ENCODE measurements at regions not wholly inside any gene's neighbourhood (a gene's known extent, or its start where the extent isn't known, plus 50 kb on each side); places are given as distances from the start of the nearest gene placed in this dataset.

- DNase-seq (ENCODE audit: low read depth) = no peak
Measured at GRCh38 chr10:78393094-78393493, 359.4 kb downstream of the RPS24 start.

- DNase-seq (ENCODE audit: low read depth) = no peak
Measured at GRCh38 chr10:78394047-78394446, 360.4 kb downstream of the RPS24 start.

DNA sequence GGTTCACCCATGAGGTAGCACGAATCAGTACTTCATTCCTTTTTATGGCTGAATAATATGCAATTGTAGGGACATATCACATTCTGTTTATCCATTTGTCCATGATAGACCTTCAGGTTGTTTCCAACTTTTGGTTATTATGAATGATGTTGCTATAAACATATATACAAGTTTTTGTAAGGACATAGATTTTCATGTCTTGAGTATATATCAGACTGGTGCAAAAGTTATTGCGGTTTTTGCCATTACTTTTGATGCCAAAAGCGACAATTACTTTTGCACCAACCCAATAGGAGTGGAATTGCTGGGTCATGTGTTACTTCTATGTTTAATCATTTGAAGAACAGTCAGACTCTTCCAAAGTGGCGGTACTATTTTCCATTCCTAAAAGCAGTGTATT, 361.5 kb downstream of the RPS24 start:
- DNase-seq (ENCODE audit: low read depth) = no peak

GRCh38 chr10:78396754-78397153, 363.1 kb downstream of the RPS24 start:
- DNase-seq (ENCODE audit: low read depth) = no peak

- DNase-seq (ENCODE audit: low read depth) = no peak
Measured at GRCh38 chr10:78397786-78398185, 364.1 kb downstream of the RPS24 start.

DNA sequence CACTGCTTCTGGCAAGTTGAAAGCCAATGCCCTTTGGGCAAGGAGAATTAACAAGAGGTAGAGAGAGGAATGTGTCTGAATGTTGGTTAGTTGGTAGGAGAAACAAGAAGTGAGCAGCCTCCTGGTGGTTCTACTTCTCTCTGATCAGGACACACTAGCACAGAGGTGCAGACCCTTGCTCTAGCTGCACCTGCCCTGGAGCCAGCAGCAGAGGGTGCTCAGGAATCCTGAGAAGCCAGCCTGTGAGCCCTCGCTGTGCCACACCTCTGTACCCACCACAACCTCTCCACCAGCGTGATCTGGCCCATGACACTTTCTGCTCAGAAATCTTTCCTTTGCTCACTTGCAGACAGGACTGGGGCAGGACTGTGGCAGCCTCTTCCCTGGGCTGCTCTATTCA, 364.7 kb downstream of the RPS24 start:
- no peak for DNase-seq (ENCODE audit: low read depth)

DNA sequence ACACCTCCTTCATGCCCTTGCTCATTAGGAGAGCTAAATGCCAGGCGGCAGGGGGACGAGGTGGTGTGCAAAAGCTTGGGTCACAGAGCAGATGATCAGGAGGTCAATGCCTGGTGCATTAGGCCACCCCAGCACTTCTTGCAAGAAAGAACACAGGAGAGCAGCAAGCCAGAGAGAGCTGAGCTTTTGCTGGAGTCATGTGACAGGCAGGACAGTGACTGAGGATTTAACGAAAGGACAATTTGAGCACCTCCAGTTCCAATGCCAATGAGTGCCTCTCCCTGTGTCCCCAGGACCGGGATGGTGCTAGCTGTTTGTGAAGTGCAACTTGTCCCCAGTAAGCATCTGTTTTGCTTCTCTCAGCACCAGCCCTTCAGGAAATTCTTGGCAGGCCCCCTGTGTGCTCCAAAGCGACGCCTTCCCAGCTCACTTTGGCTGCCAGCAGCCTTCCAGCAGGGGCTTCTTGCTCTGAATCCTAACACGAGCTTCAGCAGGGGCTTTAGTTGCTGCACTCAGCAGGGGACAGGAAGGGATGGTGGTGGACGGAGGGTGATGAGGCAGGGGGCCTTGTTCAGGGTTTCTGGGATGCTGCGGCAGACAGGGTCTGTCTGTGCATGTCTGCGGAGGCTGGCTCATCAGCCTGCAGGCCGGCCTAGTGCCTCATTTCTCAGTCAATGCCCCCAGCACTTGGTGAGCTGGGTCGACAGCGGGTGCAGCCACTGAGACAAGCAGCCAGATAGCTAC, 368.1 kb downstream of the RPS24 start:
- no peak for DNase-seq (ENCODE audit: low read depth)

DNA sequence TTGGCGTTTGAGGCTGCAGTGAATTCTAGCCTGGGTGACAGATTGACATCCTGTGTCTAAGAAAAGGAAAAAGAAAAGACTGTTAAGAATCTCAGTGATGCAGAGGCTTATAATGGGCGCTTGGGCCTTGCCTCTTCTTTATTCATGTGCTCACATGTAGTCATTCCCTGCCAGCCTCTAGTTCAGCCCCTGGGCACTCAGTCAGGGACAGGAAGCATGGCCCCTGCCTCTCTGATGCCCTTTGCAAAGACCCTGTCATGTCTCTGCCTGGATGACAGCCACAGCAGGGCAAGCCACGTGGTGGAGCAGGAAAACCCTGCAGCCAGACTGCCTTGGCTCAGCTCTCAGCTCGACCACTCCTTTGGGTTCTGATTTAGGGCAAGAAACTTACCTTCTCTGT, 368.9 kb downstream of the RPS24 start:
- DNase-seq (ENCODE audit: low read depth) = no peak

DNA sequence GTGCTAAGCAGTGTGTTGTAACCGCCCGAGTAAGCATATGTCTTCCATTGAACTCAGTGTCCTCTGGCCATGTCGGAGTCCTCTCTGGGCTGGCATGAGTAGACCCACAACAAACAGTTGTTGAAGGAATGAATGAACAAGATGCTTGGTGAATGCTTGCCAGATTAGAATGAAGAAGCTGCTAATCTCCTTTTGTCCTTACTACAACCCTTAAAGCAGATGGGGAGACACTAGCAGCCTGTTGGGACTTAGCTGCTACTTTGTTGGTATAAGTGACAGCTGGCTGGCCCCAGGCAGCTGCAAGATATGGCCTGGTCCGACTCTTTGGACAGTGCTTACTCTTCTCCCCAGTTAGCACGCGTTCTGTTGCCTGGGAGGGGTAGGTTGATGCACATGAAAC, 370.1 kb downstream of the RPS24 start:
- DNase-seq (ENCODE audit: low read depth) = no peak

GRCh38 chr10:78404296-78404695, 370.6 kb downstream of the RPS24 start:
- DNase-seq (ENCODE audit: low read depth) = no peak

GRCh38 chr10:78405231-78405630, 371.6 kb downstream of the RPS24 start:
- no peak for DNase-seq (ENCODE audit: low read depth)

GRCh38 chr10:78405736-78406135, 372.1 kb downstream of the RPS24 start:
- DNase-seq (ENCODE audit: low read depth) = no peak

DNA sequence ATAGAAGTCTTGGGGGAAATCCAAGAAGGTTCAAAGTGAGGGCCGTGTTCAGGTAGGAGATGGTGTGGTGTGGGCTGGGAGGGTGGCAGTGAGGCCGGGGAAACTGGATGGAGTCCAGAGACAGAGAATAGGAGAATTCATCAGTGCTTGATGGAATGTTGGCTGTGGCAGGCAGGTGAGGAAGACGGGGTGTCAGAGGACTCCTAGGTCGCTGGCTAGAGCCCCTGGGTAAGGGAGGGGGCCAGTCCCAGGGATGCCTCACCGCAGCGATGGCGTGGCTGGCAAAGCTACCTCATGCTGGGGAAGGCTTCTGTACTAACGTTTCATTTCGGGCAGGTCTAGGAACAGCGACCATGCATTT, 373.0 kb downstream of the RPS24 start:
- no peak for DNase-seq (ENCODE audit: low read depth)

- peak; percentile 83 for DNase-seq (ENCODE audit: low read depth)
Measured at GRCh38 chr10:78407009-78407711, 373.5 kb downstream of the RPS24 start.

DNA sequence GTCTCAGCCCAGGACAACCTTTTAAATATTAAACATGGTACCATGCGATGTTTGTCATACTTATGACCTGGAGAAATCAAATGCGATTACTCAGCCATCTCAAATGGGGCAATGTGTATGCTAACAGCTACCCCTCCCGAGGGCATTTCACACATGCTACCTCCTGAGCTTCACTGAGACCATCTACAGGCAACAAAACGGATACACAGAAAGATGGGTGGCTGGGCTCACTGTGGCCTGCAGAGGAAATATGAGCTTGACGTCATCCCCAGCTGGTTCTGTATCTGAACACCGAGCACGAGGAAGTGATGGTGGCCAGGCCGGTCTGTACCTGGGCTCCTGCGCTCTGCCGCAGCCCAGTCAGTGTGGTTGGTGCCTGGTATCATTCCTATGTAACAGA, 374.3 kb downstream of the RPS24 start:
- peak; percentile 26 for DNase-seq (ENCODE audit: low read depth)

GRCh38 chr10:78408671-78409472, 375.2 kb downstream of the RPS24 start:
- peak; percentile 27 for DNase-seq (ENCODE audit: low read depth)

GRCh38 chr10:78410046-78410965, 376.6 kb downstream of the RPS24 start:
- no peak for DNase-seq (ENCODE audit: low read depth)

DNA sequence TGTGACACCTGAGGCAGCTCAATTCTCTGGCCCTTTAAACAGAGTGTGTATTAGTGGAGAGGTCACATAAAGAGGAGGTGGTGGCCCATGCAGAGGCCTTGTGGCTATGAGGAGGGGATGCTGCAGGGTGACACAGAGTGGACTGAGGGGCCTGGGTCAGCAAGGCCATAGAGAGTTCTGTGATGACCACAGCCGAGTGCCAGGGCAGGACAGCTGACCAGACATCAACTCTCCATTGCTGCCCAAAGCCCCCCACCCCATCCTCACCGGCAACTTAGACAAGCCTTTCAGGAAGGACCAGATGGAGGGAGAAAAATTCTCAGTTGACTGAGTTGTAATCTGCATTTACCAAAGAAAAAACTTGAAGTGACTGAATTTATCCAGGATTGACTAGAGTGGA, 378.1 kb downstream of the RPS24 start:
- no peak for DNase-seq (ENCODE audit: low read depth)

GRCh38 chr10:78412605-78413004, 378.9 kb downstream of the RPS24 start:
- DNase-seq (ENCODE audit: low read depth) = no peak

GRCh38 chr10:78413076-78414055, 379.7 kb downstream of the RPS24 start:
- DNase-seq (ENCODE audit: low read depth) = no peak

DNA sequence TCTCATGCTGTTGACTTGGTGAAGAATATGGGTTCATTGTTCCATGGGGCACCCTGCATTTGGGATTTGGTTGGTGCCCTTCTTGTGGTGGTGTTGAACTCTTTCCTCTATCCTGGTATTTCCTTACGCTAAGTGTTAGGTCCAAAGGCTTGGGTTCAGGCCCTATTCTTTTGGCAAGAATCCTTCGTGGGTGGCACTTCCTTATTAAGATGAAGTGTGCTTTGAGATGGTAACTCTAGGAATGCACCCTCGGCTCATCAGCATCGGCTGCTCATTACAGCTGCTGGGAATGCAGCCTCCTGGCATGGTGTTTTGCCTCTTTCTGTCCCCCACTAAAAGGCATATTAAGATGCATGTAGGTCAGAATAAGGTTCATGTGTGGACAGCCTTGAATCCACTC, 380.7 kb downstream of the RPS24 start:
- DNase-seq (ENCODE audit: low read depth) = no peak

Measured in renal cortical epithelial cell (primary cell).